GM12892 (cell line): ENCODE measurements at regions not wholly inside any gene's neighbourhood (a gene's known extent, or its start where the extent isn't known, plus 50 kb on each side); places are given as distances from the start of the nearest gene placed in this dataset.

Source experiments
- POLR2A ChIP-seq: IDR thresholded peaks from 2 replicates; pipeline ENCODE4 v1.6.1; 2011; ENCODE audit warnings: low read depth, low read length, control low read depth
- POLR2AphosphoS5 ChIP-seq: IDR thresholded peaks from 2 replicates; pipeline ENCODE4 v1.6.1; 2011; ENCODE audit warnings: low read depth, low read length, control low read depth
- TAF1 ChIP-seq: IDR thresholded peaks from 2 replicates; pipeline ENCODE4 v1.6.1; 2011; ENCODE audit warnings: low read depth, mild to moderate bottlenecking, control low read depth, low read length, borderline replicate concordance

GRCh38 chr2:147439986-147440385 lies 404.8 kb upstream of the ACVR2A start:
- TF ChIP-seq POLR2A = no peak
- TF ChIP-seq POLR2AphosphoS5 = no peak
- TF ChIP-seq TAF1 = no peak
